ENCODE measurements at regions not wholly inside any gene's neighbourhood (a gene's known extent, or its start where the extent isn't known, plus 50 kb on each side); places are given as distances from the start of the nearest gene placed in this dataset.

- TF ChIP-seq IRF3 (IDR thresholded peaks at IDR 0.05) (no peak), ZSCAN29 (IDR thresholded peaks at IDR 0.05) (no peak), POLR2A (IDR thresholded peaks at IDR 0.05; ENCODE audit: low read depth, low read length) (no peak), RAD21 (IDR thresholded peaks at IDR 0.05; ENCODE audit: insufficient read depth, low read depth, low read length) (no peak), RFX5 (IDR thresholded peaks at IDR 0.05; ENCODE audit: low read depth, low read length) (no peak), ZNF274 (IDR thresholded peaks at IDR 0.05; ENCODE audit: insufficient read depth, insufficient read length) (no peak), KAT2A (conservative IDR thresholded peaks at IDR 0.05; ENCODE audit: control insufficient read depth, low read depth, low read length) (no peak), MYB (IDR thresholded peaks at IDR 0.05; ENCODE audit: borderline replicate concordance, low read depth, low read length) (no peak), SMC3 (IDR thresholded peaks at IDR 0.05; ENCODE audit: borderline replicate concordance, low read length) (no peak)
Observed at GRCh38 chr5:8894031-8894430, 651.8 kb downstream of the SEMA5A start (continued).

- H4K20me1 ChIP-seq (ENCODE audit: control insufficient read depth, insufficient read depth): no peaks in the 10 kb centered on the region
- FAIRE-seq (no peak), DNase-seq (ENCODE audit: low read depth, low spot score) (no peak), ATAC-seq (no peak)
- no peaks in the 10 kb centered on the region for H3K4me1 ChIP-seq (ENCODE audit: control insufficient read depth, insufficient read depth, low read length)
- ChIA-PET POLR2A (no interaction called here), SMC1A (ENCODE audit: uncharacterized antibody, unreplicated experiment) (no interaction called here), RAD21 (ENCODE audit: unreplicated experiment) (no interaction called here), CTCF (no interaction called here)
- WGBS (ENCODE audit: insufficient coverage, insufficient replicate concordance, low lambda C conversion rate, missing lambda C conversion rate): 4% methylated on average over 4 of the region's 4 CpGs
- no peaks in the 10 kb centered on the region for H3K9me3 ChIP-seq (replicated peaks; ENCODE audit: control insufficient read depth, insufficient read depth, low read length)
- no peaks in the 10 kb centered on the region for H3K79me2 ChIP-seq (ENCODE audit: control insufficient read depth, insufficient read depth, low read length)
- no peak overlapping the region for H3K9ac ChIP-seq (ENCODE audit: control insufficient read depth, insufficient read depth, low read length)
- no peaks in the 10 kb centered on the region for H3K27me3 ChIP-seq (replicated peaks in 1 of 2; ENCODE audit: control insufficient read depth in 2 of 2, insufficient read depth in 2 of 2, low read length in 1 of 2)
- BruUV-seq (replicated peaks): no TSS peak
- in situ Hi-C loops (cut with MboI) (no loop called here), intact Hi-C loops (cut with micrococcal nuclease; ENCODE audit: unreplicated experiment) (no loop called here)
- no peak overlapping the region for H3K4me2 ChIP-seq (ENCODE audit: control insufficient read depth, insufficient read depth)
- no peak overlapping the region for H3K27ac ChIP-seq (ENCODE audit: control insufficient read depth, insufficient read depth)
- TF ChIP-seq ZBTB40 (IDR thresholded peaks at IDR 0.05; ENCODE audit: borderline replicate concordance): no peak
- TF ChIP-seq RCOR1 (conservative IDR thresholded peaks at IDR 0.05; ENCODE audit: low read depth, low read length): no peak
- TF ChIP-seq ZBED1 (IDR thresholded peaks at IDR 0.05; ENCODE audit: borderline replicate concordance): no peak
- no peak for TF ChIP-seq CEBPB (IDR thresholded peaks at IDR 0.05; ENCODE audit: borderline replicate concordance in 1 of 2, low read depth in 2 of 2, low read length in 2 of 2)
- no peak for TF ChIP-seq RB1 (IDR thresholded peaks at IDR 0.05; ENCODE audit: borderline replicate concordance)
- no peak for TF ChIP-seq SUZ12 (IDR thresholded peaks at IDR 0.05; ENCODE audit: unreplicated experiment)
- TF ChIP-seq WRNIP1 (IDR thresholded peaks at IDR 0.05; ENCODE audit: borderline replicate concordance, low read depth, low read length): no peak
- no peak for TF ChIP-seq SMAD5 (IDR thresholded peaks at IDR 0.05; ENCODE audit: low read depth)
- no peak for TF ChIP-seq ZNF274 (IDR thresholded peaks at IDR 0.05; ENCODE audit: insufficient read depth, insufficient read length)
- H2AFZ ChIP-seq (ENCODE audit: control insufficient read depth, low read depth, low read length): no peak overlapping the region
- no peaks in the 10 kb centered on the region for H3K36me3 ChIP-seq (ENCODE audit: control insufficient read depth in 2 of 2, insufficient read depth in 2 of 2, low read length in 1 of 2)
- no peak overlapping the region for H3K4me3 ChIP-seq
Observed at GRCh38 chr5:8895062-8895461, 650.8 kb downstream of the SEMA5A start.

All from GM12878 (cell line).